Endodermal cell (in vitro differentiated cells): ENCODE measurements at regions not wholly inside any gene's neighbourhood (a gene's known extent, or its start where the extent isn't known, plus 50 kb on each side); places are given as distances from the start of the nearest gene placed in this dataset.
"Not testable (repeated sequence)": the region's sequence is repeated elsewhere in the genome, so short reads cannot be mapped to it uniquely, and the experiment has no call there.

Experiments
- DNase-seq: peaks from one replicate; pipeline ENCODE4 v3.0.0-alpha.2; 2017
- H3K27ac ChIP-seq: 2 replicates; pipeline ENCODE4 v1.5.1; 2013; ENCODE audit warnings: mild to moderate bottlenecking, low read depth, low read length, moderate library complexity
- H3K27me3 ChIP-seq: 2 replicates; pipeline ENCODE4 v1.6.1; 2013; ENCODE audit warnings: mild to moderate bottlenecking, low read length, moderate library complexity; ENCODE audit not compliant: insufficient read depth, control insufficient read depth, poor library complexity, severe bottlenecking
- H3K36me3 ChIP-seq: 2 replicates; pipeline ENCODE4 v1.7.0; 2013; ENCODE audit warnings: mild to moderate bottlenecking, low read length, moderate library complexity; ENCODE audit not compliant: control insufficient read depth, insufficient read depth
- H3K4me1 ChIP-seq: one replicate; pipeline ENCODE4 v1.7.0; 2013; ENCODE audit warnings: low read length; ENCODE audit not compliant: control insufficient read depth, insufficient read depth
- H3K4me3 ChIP-seq: 2 replicates; pipeline ENCODE4 v1.5.1; 2013; ENCODE audit warnings: mild to moderate bottlenecking, low read length, moderate library complexity
- H3K9ac ChIP-seq: 2 replicates; pipeline ENCODE4 v1.6.1; 2013; ENCODE audit warnings: mild to moderate bottlenecking, low read length, moderate library complexity; ENCODE audit not compliant: poor library complexity, severe bottlenecking; ENCODE audit errors: extremely low read depth
- H3K9me3 ChIP-seq: 2 replicates; pipeline ENCODE4 v1.6.1; 2013; ENCODE audit warnings: mild to moderate bottlenecking, low read length, moderate library complexity; ENCODE audit not compliant: control insufficient read depth
- H3K27ac Mint-ChIP-seq: 2 replicates; pipeline ENCODE4 v1.8.0; 2020; ENCODE audit warnings: mixed read lengths
- H3K27me3 Mint-ChIP-seq: 2 replicates; pipeline ENCODE4 v1.8.0; 2021; ENCODE audit warnings: mild to moderate bottlenecking, mixed read lengths; ENCODE audit not compliant: insufficient read depth
- H3K36me3 Mint-ChIP-seq: 2 replicates; pipeline ENCODE4 v1.8.0; 2020; ENCODE audit warnings: low read depth, mixed read lengths
- H3K4me1 Mint-ChIP-seq: 2 replicates; pipeline ENCODE4 v1.8.0; 2020; ENCODE audit warnings: mixed read lengths
- H3K4me3 Mint-ChIP-seq: 2 replicates; pipeline ENCODE4 v1.8.0; 2020; ENCODE audit warnings: mild to moderate bottlenecking, moderate library complexity, mixed read lengths
- H3K9me3 Mint-ChIP-seq: 2 replicates; pipeline ENCODE4 v1.8.0; 2020; ENCODE audit warnings: mild to moderate bottlenecking, mixed read lengths
- WGBS, 2 experiments: methylation state at CpG; one replicate each; pipeline versions ENCODE4 v1.1.5 to v1.1.7; 2013; ENCODE audit warnings: missing lambda C conversion rate in 2 of 2, mixed read lengths in 1 of 2; ENCODE audit not compliant: insufficient coverage in 1 of 2, insufficient read length in 1 of 2; 5-methylcytosine and 5-hydroxymethylcytosine counted together
- TF ChIP-seq, protein P1 (sequence below): fragments of 200-600 bp; sonication (generic); conservative IDR thresholded peaks from 2 replicates; pipeline ENCODE4 v1.5.0; 2021; ENCODE audit warnings: antibody characterized with exemption, mild to moderate bottlenecking

DNA sequence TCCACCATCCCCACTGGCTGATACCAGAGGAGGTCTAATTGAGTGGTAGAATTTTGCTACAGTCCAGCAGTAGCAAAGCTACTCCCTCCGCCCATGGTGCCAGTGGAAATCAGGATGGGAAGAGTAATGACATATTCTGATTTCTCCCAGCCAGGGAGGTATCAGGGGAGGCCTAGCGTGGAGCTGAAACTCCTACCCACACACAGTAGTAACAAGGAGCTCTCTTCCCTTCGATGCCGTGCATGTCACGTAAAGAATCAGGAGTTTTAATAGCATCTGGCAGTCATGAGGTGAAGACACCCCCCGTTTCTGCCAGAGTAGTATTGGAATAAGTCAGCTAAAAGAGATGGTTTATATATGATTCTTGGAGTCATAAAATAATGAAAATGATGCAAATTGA is 786.8 kb upstream of the DDX18 start:
- Mint-ChIP-seq H3K9me3 (peaks cover 2% of the 10 kb centered on the region), H3K27me3 (no peaks in the 10 kb centered on the region), H3K4me3 (no peak overlapping the region), H3K36me3 (no peaks in the 10 kb centered on the region), H3K27ac (no peak overlapping the region), H3K4me1 (no peaks in the 10 kb centered on the region)
- no peak for DNase-seq
- Histone ChIP-seq H3K27me3 (no peaks in the 10 kb centered on the region), H3K4me3 (no peak overlapping the region), H3K4me1 (no peaks in the 10 kb centered on the region), H3K27ac (no peak overlapping the region), H3K9ac (no peak overlapping the region), H3K9me3 (no peaks in the 10 kb centered on the region), H3K36me3 (no peaks in the 10 kb centered on the region)
- TF ChIP-seq, protein P1, sequence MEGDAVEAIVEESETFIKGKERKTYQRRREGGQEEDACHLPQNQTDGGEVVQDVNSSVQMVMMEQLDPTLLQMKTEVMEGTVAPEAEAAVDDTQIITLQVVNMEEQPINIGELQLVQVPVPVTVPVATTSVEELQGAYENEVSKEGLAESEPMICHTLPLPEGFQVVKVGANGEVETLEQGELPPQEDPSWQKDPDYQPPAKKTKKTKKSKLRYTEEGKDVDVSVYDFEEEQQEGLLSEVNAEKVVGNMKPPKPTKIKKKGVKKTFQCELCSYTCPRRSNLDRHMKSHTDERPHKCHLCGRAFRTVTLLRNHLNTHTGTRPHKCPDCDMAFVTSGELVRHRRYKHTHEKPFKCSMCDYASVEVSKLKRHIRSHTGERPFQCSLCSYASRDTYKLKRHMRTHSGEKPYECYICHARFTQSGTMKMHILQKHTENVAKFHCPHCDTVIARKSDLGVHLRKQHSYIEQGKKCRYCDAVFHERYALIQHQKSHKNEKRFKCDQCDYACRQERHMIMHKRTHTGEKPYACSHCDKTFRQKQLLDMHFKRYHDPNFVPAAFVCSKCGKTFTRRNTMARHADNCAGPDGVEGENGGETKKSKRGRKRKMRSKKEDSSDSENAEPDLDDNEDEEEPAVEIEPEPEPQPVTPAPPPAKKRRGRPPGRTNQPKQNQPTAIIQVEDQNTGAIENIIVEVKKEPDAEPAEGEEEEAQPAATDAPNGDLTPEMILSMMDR = no peak
- WGBS, 2 experiments = 92 to 94% methylated on average over 3 to 6 of the region's 6 CpGs

DNA sequence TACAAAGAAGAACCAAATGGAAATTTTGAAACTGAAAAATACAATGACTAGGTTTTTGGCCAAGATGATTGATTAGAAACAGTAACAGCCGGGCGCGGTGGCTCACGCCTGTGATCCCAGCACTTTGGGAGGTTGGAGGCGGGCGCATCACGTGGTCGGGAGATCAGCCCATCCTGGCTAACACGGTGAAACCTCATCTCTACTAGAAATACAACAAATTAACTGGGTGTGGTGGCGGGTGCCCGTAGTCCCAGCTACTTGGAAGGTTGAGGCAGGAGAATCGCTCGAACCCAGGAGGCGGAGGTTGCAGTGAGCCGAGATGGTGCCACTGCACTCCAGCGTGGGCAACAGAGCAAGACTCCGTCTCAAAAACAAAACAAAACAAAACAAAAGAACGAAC is 785.8 kb upstream of the DDX18 start:
- not testable (repeated sequence) for H3K36me3 Mint-ChIP-seq, H3K36me3 ChIP-seq, H3K4me3 Mint-ChIP-seq, H3K9me3 Mint-ChIP-seq, H3K4me1 Mint-ChIP-seq, H3K4me3 ChIP-seq, DNase-seq, H3K27ac ChIP-seq, H3K27ac Mint-ChIP-seq, H3K9ac ChIP-seq, H3K27me3 ChIP-seq, H3K27me3 Mint-ChIP-seq, H3K4me1 ChIP-seq, H3K9me3 ChIP-seq
- WGBS, 2 experiments = 95 to 96% methylated on average over 17 to 18 of the region's 18 CpGs

DNA sequence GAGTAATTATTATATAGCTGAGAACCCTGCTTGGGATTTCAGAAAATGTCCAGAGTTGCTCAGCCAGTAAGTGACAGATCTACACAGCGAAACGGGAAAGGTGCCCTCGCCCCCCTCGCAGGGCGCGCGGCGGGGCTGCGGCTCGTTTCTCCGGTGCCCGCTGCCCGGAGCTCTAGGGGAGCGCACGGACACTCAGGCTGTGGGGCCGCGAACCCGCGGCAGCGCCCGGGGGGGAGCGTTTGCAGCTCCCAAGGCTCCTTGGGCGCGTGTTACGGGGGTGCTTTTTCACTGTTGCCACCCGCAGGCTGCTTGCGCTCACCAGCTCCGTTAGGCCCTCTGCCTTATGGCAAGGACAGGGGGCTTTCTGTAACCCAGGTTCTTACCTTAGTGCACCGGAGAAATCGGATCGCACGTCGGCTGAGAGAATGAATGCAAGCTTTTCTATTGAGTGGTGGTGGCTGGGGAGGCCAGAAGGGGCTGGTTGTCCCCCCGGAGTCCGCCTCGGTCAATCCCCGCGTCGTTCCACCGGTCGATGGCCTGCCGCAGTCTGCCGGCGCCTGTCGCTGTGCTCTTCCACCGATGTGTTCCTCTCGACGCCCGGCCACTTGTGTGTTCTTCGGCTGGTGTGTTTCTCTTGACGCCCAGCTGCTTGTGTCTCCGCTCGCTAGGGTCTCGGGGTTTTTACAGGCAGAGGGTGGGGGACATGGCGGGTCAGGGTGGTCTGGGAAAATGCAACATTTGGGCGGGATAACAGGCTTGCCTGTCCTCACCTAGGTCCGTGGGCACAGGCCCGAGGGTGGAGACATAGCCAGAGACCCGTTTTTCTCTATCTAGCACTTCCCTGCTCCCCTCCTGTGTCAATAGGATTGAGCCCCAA is 758.8 kb upstream of the DDX18 start:
- H3K36me3 ChIP-seq = no peaks in the 10 kb centered on the region
- no peak overlapping the region for H3K9ac ChIP-seq
- Mint-ChIP-seq H3K9me3 (no peaks in the 10 kb centered on the region), H3K4me3 (no peak overlapping the region), H3K4me1 (no peaks in the 10 kb centered on the region), H3K36me3 (no peaks in the 10 kb centered on the region), H3K27ac (no peak overlapping the region), H3K27me3 (no peaks in the 10 kb centered on the region)
- H3K27ac ChIP-seq = no peak overlapping the region
- no peaks in the 10 kb centered on the region for H3K27me3 ChIP-seq
- no peak for DNase-seq
- H3K9me3 ChIP-seq = no peaks in the 10 kb centered on the region
- TF ChIP-seq, protein P1 = no peak
- H3K4me3 ChIP-seq = no peak overlapping the region
- no peaks in the 10 kb centered on the region for H3K4me1 ChIP-seq
- 92 to 96% methylated on average over 40 to 59 of the region's 59 CpGs for WGBS, 2 experiments
